NCI-H2196 treated with DMSO at 0.1 percent for 48 hours (cell line): ENCODE measurements at regions not wholly inside any gene's neighbourhood (a gene's known extent, or its start where the extent isn't known, plus 50 kb on each side); places are given as distances from the start of the nearest gene placed in this dataset.

Experiments
- DNase-seq: peaks from one replicate; lab custom pipeline; 2025; ENCODE audit not compliant: unreplicated experiment; lab: John Stamatoyannopoulos, UW

DNA sequence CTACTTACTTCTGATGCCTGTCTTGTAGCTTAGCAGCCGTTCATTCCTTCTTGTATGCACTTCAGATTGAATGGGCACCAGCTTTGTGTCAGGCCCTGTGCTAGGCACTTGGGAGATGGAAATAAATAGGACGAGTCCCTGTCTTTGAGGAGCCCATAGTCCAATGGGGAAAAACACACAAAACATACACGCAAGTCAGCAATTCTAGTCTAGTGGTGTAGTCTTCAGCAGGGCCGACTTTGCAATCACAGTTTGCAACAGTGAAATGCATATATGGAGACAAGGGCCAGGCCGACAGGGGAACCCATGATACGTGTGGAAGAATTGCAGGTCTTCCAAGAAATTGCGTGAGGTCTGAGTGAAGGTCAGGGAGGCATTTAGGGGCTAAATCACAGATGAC, 262.6 kb downstream of the MAF start:
- DNase-seq = no peak

DNA sequence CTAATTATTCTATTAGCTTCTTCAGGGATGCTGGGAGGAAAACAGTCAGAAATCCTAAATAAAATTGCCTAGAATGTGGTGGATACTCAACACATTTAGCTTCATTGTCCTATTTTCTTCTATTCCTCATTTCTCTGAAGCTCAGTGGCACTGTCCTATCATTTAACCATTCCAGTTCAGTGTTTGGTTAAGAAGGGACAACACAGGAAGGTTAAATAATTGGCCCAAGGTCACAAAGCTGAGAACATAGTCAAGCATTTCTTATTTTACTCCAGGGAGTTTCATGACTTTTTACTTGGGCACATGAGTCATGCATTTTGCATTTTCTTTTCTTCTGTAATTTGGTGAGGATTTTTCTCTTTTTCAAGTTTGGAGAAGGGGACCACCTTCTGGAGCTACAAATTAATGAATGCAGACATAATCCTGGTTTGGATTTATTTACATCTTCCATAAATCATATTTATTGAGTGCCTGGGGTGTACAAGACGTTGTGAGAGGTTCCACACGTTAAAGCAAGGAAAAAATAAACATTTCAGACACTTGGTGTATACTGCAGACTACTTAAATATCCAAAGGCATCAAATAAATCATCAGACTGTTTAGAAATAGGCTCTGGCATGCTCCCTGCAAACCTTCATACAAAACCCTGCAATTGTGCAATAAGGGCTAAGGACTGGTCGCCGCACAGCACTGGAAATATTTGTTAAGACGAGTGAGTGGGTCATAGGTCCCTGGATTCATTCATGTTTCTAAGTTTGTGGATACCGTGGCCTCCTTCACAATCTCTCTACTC, 263.9 kb downstream of the MAF start:
- no peak for DNase-seq

DNA sequence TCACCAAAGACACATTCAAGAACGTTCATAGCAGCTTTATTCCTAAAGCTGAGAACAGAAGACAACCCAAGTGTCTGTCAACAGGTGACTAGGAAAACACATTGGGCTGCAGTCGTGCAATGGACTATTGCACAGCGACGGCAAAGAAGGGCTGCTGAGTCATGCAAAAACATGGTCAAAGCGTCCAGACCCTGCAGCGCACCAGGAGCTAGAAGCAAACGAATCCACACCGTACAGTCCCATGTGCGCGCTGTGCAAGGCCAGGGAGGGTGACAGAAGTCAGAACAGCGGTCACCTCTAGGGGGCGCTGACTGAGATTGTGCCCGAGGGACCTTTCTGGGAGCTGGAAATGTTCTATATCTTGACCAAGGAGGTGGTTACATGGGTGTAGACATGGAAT, 266.4 kb downstream of the MAF start:
- DNase-seq = no peak

DNA sequence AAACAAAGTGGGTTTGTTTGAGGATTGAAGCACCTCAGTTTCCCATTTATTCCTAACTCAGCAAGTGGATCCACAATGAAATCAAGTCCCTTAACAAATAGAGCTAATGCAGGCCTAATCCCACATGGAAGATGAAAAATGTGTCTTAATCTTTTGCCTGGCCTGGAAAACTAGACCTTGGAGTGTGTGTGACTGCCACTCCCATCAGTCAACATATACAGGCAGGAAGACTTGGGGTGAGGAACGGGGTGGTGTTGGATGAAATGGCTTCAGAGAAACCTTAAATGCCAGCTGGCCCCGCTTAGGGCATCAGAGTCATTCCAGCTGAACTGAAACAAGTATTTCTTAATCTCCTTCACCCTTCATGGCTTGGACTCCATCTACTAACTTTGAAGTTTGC, 269.5 kb downstream of the MAF start:
- no peak for DNase-seq

DNA sequence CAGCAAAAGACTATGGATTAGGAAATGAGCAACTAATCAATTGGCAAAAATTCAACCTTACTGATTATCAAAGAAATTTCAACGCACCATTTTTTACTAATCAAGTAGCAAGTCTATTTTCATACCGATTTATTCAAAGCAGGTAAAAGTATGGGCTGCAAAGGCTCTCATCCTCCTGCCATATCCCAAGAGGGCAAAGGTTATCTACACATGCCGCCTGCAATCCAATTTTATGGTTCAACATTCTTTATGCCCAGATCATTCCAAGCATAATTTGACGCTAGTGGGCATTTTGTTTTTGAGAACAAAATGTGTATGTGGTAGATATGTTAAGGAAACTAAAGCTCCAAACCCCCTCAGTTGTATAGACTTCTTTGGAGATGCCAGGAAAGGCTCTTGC, 270.6 kb downstream of the MAF start:
- no peak for DNase-seq

DNA sequence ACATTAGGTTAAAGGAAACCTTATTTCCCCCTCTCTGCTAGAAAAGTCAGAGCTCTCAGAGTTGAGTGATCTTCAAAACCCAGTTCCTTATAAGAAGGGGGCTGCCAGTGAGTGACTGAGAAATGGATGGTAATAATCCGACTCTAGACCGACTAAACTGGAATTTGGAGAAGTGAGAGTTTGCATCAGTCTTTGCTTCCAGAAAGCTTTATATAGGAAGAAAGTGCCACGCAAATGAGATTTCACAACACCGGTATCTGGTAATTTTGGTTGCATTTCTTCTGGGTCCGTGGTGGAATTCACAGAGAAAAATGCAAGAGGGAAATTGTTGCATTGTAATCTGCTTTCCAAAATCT, 271.4 kb downstream of the MAF start:
- DNase-seq = no peak

DNA sequence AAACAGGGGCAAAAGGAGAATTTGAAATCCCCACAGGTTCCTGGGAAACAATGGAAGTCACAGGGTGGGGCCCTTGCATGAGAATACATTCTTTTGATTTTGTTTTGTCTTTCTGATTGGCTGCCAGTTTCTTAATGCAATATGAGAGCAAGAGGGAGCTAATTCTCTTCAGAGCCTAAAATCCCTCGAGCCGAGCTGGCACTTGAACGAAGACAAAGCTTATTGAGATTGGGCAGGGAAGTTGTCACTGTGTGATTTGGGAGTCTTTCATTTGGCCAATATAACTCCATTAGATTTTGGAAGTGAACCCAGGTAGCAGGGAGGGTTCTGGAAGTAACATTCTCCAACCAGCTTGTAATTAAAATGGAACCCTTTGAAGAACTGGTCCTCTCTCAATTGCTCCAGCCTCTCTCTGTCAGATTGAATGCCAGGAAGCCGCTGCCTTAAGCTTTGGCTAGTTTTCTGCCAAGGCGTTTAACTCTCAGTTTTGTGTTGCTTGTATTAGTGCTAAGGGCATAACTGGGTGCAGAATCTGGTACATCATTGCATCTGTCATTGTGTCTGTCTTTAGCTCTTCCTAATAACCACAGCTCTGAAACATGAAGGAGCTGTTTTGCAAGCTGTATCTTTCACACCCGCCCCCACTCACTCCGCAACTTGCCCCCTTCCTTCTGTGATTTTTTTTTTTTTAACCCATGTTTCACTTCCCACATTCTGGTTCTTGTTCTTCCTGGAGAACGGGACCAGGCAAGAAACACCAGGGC, 272.0 kb downstream of the MAF start:
- no peak for DNase-seq

DNA sequence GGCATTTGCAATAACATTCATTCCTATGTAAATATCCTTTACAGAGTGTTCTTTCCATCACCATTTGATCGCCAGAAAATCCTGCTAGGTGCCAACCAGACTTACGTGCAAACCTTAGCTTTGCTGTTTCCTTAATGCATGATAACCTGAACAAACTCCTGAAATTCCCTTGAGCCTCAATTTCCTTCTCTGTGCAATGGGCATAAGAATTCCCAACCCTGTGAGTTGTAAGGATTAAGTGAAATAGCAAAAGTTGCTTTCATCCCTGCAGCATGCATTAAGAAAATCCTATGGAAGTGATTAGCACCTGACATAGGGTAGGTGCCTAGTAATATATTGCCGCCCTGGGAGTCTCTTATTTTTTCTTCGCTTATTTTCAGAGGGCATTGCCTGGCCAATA, 272.7 kb downstream of the MAF start:
- DNase-seq = no peak

DNA sequence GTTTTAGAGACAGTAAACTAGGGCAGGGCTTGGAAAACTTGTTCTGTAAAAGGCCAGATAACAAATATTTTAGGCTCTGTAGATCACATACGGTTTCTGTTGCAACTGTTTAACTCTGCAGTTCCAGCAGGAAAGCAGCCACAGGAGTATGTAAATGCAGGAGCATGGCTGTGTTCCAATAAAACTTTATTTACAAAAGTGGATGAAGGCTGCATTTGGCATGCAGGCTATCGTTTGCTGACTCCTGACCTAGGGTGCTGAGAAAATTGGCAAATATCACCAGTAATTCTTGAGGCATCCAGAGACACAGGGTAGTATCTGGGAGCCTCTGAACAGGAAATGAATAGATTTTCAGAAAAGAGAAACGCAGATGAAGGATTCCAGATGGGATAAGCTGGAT, 274.0 kb downstream of the MAF start:
- no peak for DNase-seq

DNA sequence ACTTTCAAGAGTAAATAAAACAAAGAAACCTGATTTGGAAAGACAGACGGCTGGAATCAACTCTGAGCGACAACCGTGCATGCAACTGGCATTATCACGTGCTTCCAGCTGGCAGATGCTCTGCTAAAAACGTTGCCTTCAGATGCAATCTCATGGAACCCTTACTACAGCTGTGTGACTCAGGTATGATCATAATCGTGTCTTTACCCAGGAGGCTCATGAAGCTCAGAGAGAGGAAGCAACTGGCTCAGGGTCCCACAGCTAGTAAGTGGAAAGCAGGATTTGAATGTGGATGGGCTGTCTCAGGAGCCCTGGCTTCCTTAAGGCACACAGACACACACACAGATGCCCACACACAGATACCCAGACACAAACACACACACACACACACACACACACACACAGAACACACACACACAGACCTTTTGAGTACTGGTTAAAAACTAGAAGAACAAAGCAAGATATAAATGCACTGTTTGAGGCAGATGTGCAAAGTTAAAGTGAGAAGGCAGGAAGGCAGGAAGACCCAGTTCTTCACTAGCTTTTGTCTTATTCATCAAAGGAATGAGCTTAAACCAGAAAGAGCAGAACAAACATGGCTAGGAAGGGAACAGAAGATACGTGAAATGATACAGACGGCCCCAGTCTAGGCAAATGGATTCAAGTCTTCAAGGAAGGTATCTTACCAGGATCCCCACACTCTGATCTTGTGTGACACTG, 275.2 kb downstream of the MAF start:
- no peak for DNase-seq

DNA sequence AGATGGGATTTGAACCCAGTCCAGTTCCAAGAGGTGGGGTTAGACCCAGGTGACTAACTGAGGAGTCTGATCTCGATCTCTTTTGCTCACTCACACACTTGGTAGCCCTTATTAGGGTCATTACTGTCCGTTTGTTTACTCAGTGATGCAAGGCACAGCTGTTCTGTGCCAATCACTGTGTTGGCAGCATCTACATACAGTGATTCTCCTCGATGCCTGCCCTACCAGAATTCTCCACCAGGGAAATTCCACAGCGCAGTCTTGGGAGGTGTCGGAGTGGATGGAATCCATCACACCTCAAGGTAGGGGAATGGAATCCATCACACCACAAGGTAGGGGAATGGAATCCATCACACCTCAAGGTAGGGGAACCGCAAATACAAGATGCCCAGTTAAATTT, 279.6 kb downstream of the MAF start:
- DNase-seq = no peak

DNA sequence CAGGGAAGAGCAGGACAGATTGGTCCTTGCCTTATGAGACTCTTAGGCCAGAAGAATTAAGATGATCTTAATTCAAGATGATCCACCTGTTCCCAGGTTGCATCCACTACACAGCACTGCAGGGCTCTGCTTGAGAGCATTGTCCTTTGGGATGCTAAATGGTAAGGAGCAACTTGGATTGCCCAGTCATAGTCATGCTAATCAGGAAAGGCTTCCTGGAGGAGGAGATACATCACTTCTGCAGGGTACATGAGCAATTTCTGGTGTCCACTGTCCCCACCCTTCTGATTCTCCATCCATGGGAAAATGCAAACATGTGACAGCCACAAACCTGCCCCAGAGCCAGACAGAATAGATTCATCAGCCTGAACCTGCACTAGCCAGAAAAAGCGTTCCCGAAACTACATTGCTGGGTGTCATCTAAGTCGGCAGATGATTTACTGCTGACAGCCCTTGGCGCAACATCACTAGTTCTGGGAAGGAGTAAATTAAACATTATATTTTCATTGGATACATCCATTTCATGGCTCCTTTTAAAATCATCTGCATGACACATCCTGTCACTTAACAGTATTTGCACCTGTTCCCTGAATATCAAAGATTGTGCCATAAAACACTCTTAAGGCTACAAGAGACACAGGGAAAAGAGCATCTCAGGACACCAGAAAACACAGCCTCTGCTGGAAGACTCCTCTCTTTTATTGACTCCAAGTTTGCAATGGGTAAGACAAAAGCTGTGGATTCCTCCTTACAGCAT, 282.2 kb downstream of the MAF start:
- DNase-seq = no peak

DNA sequence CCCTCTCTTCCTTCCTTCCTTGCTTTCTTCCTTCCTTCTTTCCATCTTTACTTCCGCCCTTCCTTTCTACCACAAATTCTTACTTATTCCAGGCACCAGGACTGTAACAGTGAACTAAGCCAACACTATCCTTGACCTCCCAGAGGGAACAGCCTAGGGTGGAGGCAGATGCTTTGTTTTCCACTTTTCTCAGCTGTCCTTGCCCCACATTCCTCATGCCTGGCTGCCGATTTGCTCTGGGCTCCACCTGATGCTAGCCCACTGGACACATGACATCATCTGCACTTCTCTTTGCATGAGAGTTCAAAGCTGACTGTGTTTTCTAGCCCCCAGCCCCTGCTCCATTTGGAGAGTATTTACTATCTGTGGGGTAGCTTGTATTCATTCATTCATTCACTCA, 283.0 kb downstream of the MAF start:
- DNase-seq = no peak

DNA sequence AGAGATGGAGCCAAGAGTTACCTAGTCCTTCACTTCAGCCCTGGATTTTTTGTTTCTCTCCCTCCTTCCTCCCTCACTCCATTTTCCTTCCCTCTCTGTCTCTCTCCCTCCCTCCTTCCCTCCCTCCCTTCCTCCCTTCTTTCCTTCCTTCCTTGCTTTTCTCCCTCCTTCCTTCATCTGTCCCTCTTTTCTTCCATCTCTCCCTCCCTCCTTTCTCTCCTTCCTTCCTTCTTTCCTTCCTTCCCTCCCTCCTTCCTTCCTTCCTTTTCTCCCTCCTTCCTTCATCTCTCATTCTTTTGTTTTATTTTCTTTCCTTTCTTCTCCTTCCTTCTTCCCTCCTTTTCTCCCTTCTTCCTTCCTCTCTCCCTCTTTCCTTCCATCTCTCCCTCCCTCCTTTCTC, 283.5 kb downstream of the MAF start:
- no peak for DNase-seq

DNA sequence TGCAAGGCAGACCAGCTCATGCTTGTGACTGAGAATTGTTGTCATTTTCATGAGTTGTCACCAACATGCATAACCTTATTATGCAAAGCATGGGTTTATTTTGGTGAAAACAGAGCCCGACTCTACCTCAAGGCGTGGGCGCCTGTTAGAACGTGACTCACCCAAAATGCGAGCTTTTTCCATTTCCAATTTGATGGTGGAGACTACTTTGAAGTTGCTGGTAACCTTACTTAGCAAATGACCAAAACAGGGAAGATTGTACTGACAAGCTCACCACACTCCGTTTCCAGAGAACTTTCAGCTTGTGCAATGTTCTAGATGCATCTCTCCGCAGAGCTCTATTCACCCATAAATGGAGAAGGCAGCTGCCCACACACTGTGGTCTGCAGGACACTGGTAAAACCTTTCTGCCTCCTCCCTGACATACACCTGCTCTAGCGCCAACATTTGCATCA, 284.5 kb downstream of the MAF start:
- DNase-seq = no peak

DNA sequence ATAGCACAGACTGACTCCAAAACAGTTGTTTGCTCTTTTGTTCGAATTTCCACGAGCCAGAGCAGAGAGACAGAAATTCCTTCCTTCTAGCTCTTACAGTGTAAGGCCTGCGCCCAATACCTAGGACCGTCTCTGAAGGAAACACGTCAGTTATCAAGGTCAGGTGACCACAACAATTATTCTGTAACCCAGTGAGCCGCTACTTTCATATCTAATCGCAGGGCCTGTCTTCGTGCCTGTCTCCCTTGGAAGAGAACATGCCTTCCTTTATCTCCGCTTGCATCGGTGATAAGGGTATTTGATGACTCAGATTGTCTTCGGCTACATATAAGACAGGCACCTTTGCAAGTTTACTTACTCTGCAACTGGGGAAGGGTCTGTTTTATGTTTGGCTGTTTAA, 288.0 kb downstream of the MAF start:
- no peak for DNase-seq

DNA sequence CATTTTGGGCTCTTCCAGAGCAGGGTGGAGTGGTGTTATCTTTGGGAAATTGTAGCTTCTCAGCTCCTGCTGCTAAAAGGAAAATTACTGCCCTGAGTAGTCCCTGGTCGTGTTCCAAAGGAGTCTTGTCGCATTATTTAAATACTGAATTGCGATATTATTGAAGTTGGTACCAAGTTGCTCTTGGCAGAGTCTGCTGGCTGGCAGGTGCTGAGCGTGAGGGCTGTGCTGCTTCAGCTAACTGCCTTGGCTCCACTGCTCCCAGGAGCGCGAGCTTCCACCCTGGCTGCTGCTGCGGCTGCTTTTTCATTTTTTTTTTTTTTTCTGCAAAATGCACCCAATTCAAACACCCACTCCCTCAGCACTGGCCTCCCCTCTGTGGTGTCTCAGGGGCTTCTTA, 289.8 kb downstream of the MAF start:
- no peak for DNase-seq

DNA sequence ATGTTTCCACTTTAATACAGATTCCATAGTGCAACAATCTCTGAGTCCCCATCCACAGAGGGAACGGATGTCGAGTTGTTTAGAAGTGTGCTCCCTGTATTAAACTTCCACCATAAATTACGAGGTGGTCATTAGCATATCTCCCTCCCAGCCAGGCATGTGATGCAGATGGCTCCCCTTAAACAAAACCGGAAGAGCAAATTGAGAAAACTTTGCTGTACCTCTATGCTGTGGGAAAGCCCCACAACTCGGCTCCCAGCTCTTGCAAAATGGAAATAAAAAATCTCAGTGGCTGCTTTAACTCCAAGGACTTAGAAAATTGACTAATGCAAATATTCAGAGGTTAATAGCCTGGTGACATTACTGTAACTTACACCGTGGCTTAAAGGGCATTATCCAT, 290.9 kb downstream of the MAF start:
- DNase-seq = no peak

DNA sequence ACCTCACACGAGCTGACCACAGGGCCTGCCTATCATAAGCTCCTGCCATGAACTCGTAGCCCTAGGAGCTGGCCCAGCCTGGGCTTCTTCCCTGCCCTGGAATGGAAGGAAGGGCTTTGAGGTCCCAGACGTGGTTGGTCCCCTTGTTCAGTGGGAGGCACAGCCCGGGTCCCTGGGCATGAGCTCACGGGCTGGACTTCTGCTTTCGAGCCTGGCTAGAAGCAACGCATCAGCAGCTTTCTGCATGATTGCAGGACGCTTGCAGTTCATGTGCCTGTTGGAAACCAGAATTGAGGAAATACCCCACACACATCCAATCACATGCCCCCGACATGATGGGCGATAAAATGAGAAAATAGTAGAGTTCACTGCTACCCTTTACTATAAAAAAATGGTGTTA, 293.3 kb downstream of the MAF start:
- DNase-seq = no peak

DNA sequence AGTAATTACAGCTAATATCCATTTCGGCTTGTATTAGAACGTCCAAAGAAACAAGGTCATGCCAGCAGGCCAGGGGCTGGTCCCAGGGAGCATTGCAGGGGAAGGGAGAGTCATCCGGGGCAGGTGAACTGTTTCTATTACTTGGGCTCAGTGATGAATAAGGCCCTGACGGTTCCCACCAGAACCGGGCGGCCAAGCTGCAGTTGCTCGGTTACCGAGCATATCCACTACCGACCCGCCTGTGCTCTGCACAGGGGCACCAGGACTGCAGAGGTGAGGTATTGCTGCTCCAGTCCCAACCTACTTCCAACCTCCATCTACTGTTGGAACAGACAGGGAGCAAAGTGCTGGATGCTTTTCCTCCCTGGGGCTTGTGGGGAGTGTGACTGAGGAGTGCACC, 295.5 kb downstream of the MAF start:
- no peak for DNase-seq

DNA sequence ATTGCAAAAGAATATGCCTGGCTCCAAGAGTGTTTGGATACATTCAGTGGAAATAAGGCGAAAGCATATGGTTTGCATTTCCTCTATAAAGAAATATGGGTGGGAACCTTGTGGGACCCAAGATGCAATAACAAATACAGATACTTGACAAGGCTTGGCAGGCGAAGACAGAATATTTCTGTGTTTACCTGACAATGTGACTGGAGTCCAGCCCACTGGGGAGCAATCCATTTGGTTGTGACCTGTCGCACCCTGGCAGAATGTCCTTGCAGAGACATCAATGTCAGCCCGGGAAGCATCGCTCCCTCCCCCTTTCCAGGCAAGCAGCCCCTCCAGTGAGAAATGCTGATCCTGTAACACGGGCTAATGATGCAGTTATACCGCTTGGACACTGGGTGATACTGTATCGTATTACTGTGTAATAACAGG, 296.6 kb downstream of the MAF start:
- DNase-seq = no peak
